Activated T-helper 2 cell treated with anti-CD3 and anti-CD28 coated beads, Interferon-gamma antibody, Interleukin-2, Interleukin-4, amounts not matched to agents 10 μg/mL and 5 μg/mL and 100 μg/mL, durations not matched to agents 14 hours and 24 hours and 36 hours (primary cell): ENCODE measurements at regions not wholly inside any gene's neighbourhood (a gene's known extent, or its start where the extent isn't known, plus 50 kb on each side); places are given as distances from the start of the nearest gene placed in this dataset.

ENCODE experiments used
- DNase-seq: peaks from one replicate; pipeline ENCODE4 v3.0.0; 2021; ENCODE audit warnings: low spot score
- H3K27ac Mint-ChIP-seq: one replicate; pipeline ENCODE4 v1.8.0; 2021; ENCODE audit warnings: mixed read lengths
- H3K27me3 Mint-ChIP-seq: one replicate; pipeline ENCODE4 v1.8.0; 2021; ENCODE audit warnings: low read depth, mixed read lengths
- H3K36me3 Mint-ChIP-seq: one replicate; pipeline ENCODE4 v1.8.0; 2021; ENCODE audit warnings: low read depth, mixed read lengths
- H3K4me1 Mint-ChIP-seq: one replicate; pipeline ENCODE4 v1.8.0; 2021; ENCODE audit warnings: low read depth, mixed read lengths
- H3K4me3 Mint-ChIP-seq: one replicate; pipeline ENCODE4 v1.8.0; 2021; ENCODE audit warnings: low read depth, mild to moderate bottlenecking, moderate library complexity, mixed read lengths
- H3K9me3 Mint-ChIP-seq: one replicate; pipeline ENCODE4 v1.8.0; 2021; ENCODE audit warnings: mixed read lengths
- intact Hi-C: fragments of 100-400 bp; cut with micrococcal nuclease; formaldehyde crosslinking; loops from one replicate; pipeline ENCODE4 v1.15.1; 2023

- no peak overlapping the region for H3K4me3 Mint-ChIP-seq
- H3K9me3 Mint-ChIP-seq, result peaks cover 14% of the 10 kb centered on the region
- no peak for DNase-seq
- peaks cover 10% of the 10 kb centered on the region for H3K27me3 Mint-ChIP-seq
- intact Hi-C loops, result no loop called here
- H3K36me3 Mint-ChIP-seq, result no peaks in the 10 kb centered on the region
- H3K4me1 Mint-ChIP-seq, result no peaks in the 10 kb centered on the region
- no peak overlapping the region for H3K27ac Mint-ChIP-seq
These were observed 104.4 kb downstream of the SEC23IP start for GRCh38 chr10:119996944-119997343.

GRCh38 chr10:119997429-119997828, 104.9 kb downstream of the SEC23IP start:
- DNase-seq, result no peak
- no peak overlapping the region for H3K27ac Mint-ChIP-seq
- H3K36me3 Mint-ChIP-seq, result no peaks in the 10 kb centered on the region
- intact Hi-C loops, result no loop called here
- H3K9me3 Mint-ChIP-seq, result peaks cover 14% of the 10 kb centered on the region
- no peak overlapping the region for H3K4me3 Mint-ChIP-seq
- no peaks in the 10 kb centered on the region for H3K4me1 Mint-ChIP-seq
- H3K27me3 Mint-ChIP-seq, result peaks cover 8% of the 10 kb centered on the region

GRCh38 chr10:120002785-120003184, 110.3 kb downstream of the SEC23IP start:
- Mint-ChIP-seq H3K4me1 (no peaks in the 10 kb centered on the region), H3K9me3 (no peaks in the 10 kb centered on the region), H3K27me3 (peaks cover 2% of the 10 kb centered on the region), H3K27ac (no peak overlapping the region), H3K36me3 (no peaks in the 10 kb centered on the region), H3K4me3 (no peak overlapping the region)
- intact Hi-C loops, result no loop called here
- no peak for DNase-seq

GRCh38 chr10:120005207-120006201, 113.0 kb downstream of the SEC23IP start:
- intact Hi-C loops, result no loop called here
- DNase-seq, result no peak
- Mint-ChIP-seq H3K4me3 (no peak overlapping the region), H3K27ac (no peak overlapping the region), H3K4me1 (no peaks in the 10 kb centered on the region), H3K9me3 (no peaks in the 10 kb centered on the region), H3K27me3 (peaks cover 5% of the 10 kb centered on the region), H3K36me3 (no peaks in the 10 kb centered on the region)

- DNase-seq, result no peak
- H3K4me1 Mint-ChIP-seq, result no peaks in the 10 kb centered on the region
- H3K27me3 Mint-ChIP-seq, result peaks cover 5% of the 10 kb centered on the region
- intact Hi-C loops, result no loop called here
- H3K9me3 Mint-ChIP-seq, result no peaks in the 10 kb centered on the region
- H3K27ac Mint-ChIP-seq, result no peak overlapping the region
- no peak overlapping the region for H3K4me3 Mint-ChIP-seq
- no peaks in the 10 kb centered on the region for H3K36me3 Mint-ChIP-seq
These were observed 114.7 kb downstream of the SEC23IP start for GRCh38 chr10:120007261-120007660.

GRCh38 chr10:120011359-120012130, 119.0 kb downstream of the SEC23IP start:
- Mint-ChIP-seq H3K27me3 (peaks cover 13% of the 10 kb centered on the region), H3K36me3 (no peaks in the 10 kb centered on the region), H3K9me3 (no peaks in the 10 kb centered on the region), H3K27ac (no peak overlapping the region), H3K4me3 (no peak overlapping the region), H3K4me1 (no peaks in the 10 kb centered on the region)
- intact Hi-C loops, result no loop called here
- no peak for DNase-seq

GRCh38 chr10:120012131-120012400, 119.5 kb downstream of the SEC23IP start:
- DNase-seq, result no peak
- intact Hi-C loops, result no loop called here
- H3K9me3 Mint-ChIP-seq, result no peaks in the 10 kb centered on the region
- no peak overlapping the region for H3K4me3 Mint-ChIP-seq
- no peaks in the 10 kb centered on the region for H3K4me1 Mint-ChIP-seq
- H3K27ac Mint-ChIP-seq, result no peak overlapping the region
- peaks cover 13% of the 10 kb centered on the region for H3K27me3 Mint-ChIP-seq
- no peaks in the 10 kb centered on the region for H3K36me3 Mint-ChIP-seq

- Mint-ChIP-seq H3K4me1 (no peaks in the 10 kb centered on the region), H3K36me3 (no peaks in the 10 kb centered on the region), H3K4me3 (no peak overlapping the region), H3K9me3 (no peaks in the 10 kb centered on the region), H3K27me3 (peaks cover 13% of the 10 kb centered on the region), H3K27ac (no peak overlapping the region)
- no peak for DNase-seq
- intact Hi-C loops, result no loop called here
These were observed 120.0 kb downstream of the SEC23IP start for GRCh38 chr10:120012566-120012965.

GRCh38 chr10:120014031-120014430, 121.5 kb downstream of the SEC23IP start:
- intact Hi-C loops, result no loop called here
- no peak overlapping the region for H3K27ac Mint-ChIP-seq
- no peak for DNase-seq
- peaks cover 13% of the 10 kb centered on the region for H3K27me3 Mint-ChIP-seq
- no peaks in the 10 kb centered on the region for H3K4me1 Mint-ChIP-seq
- no peaks in the 10 kb centered on the region for H3K9me3 Mint-ChIP-seq
- H3K4me3 Mint-ChIP-seq, result no peak overlapping the region
- H3K36me3 Mint-ChIP-seq, result no peaks in the 10 kb centered on the region

GRCh38 chr10:120015064-120015463, 122.5 kb downstream of the SEC23IP start:
- H3K27me3 Mint-ChIP-seq, result peaks cover 10% of the 10 kb centered on the region
- no peaks in the 10 kb centered on the region for H3K36me3 Mint-ChIP-seq

GRCh38 chr10:120016906-120017305, 124.4 kb downstream of the SEC23IP start:
- Mint-ChIP-seq H3K36me3 (no peaks in the 10 kb centered on the region), H3K4me3 (no peak overlapping the region), H3K27ac (no peak overlapping the region), H3K4me1 (no peaks in the 10 kb centered on the region), H3K27me3 (peaks cover 10% of the 10 kb centered on the region), H3K9me3 (no peaks in the 10 kb centered on the region)
- no peak for DNase-seq
- intact Hi-C loops, result no loop called here

More at GRCh38 chr10:120015064-120015463, 122.5 kb downstream of the SEC23IP start:
- no peaks in the 10 kb centered on the region for H3K9me3 Mint-ChIP-seq
- H3K4me3 Mint-ChIP-seq, result no peak overlapping the region
- no peak for DNase-seq
- H3K4me1 Mint-ChIP-seq, result no peaks in the 10 kb centered on the region
- intact Hi-C loops, result no loop called here
- H3K27ac Mint-ChIP-seq, result no peak overlapping the region

GRCh38 chr10:120017733-120018417, 125.3 kb downstream of the SEC23IP start:
- H3K4me1 Mint-ChIP-seq, result no peaks in the 10 kb centered on the region
- intact Hi-C loops, result no loop called here
- no peaks in the 10 kb centered on the region for H3K36me3 Mint-ChIP-seq
- H3K27me3 Mint-ChIP-seq, result peaks cover 10% of the 10 kb centered on the region
- H3K27ac Mint-ChIP-seq, result no peak overlapping the region
- no peak overlapping the region for H3K4me3 Mint-ChIP-seq
- no peaks in the 10 kb centered on the region for H3K9me3 Mint-ChIP-seq
- DNase-seq, result no peak

- Mint-ChIP-seq H3K4me3 (no peak overlapping the region), H3K36me3 (no peaks in the 10 kb centered on the region), H3K27ac (no peak overlapping the region), H3K4me1 (no peaks in the 10 kb centered on the region), H3K9me3 (no peaks in the 10 kb centered on the region), H3K27me3 (peaks cover 10% of the 10 kb centered on the region)
- DNase-seq, result no peak
- intact Hi-C loops, result no loop called here
These were observed 126.2 kb downstream of the SEC23IP start for GRCh38 chr10:120018695-120019094.
